B cell (primary cell): ENCODE measurements at regions not wholly inside any gene's neighbourhood (a gene's known extent, or its start where the extent isn't known, plus 50 kb on each side); places are given as distances from the start of the nearest gene placed in this dataset.

Experiments
- ATAC-seq: fragments of 200-7000 bp; cut with Tn5 transposase; one replicate; pipeline ENCODE4 v1.10.0; 2021; ENCODE audit warnings: low read depth, mild to moderate bottlenecking, moderate number of reproducible peaks, moderate library complexity
- CTCF ChIA-PET: fragments of 350-600 bp; sonication (Branson Sonifier 250); formaldehyde crosslinking; loops from one replicate; lab custom pipeline; 2021; ENCODE audit warnings: antibody characterized with exemption, inconsistent platforms; lab: Charles Lee
- POLR2A ChIA-PET: fragments of 350-600 bp; sonication (Branson Sonifier 250); formaldehyde crosslinking; loops from one replicate; lab custom pipeline; 2021; ENCODE audit warnings: antibody characterized with exemption; lab: Charles Lee
- DNase-seq: peaks from one replicate; pipeline ENCODE4 v3.0.0; 2013
- H2AFZ ChIP-seq: 2 replicates; pipeline ENCODE4 v1.6.1; 2012; ENCODE audit warnings: mild to moderate bottlenecking, low read depth, low read length; ENCODE audit not compliant: insufficient read depth, poor library complexity, severe bottlenecking
- H3K27ac ChIP-seq, 2 donors: 1 replicate in 1 of 2; 2 replicates in 1 of 2; pipeline ENCODE4 v1.5.1; 2012 to 2013; ENCODE audit warnings: low read length in 2 of 2, mild to moderate bottlenecking in 2 of 2, moderate library complexity in 1 of 2
- H3K27me3 ChIP-seq, 4 experiments: fragments of 200-600 bp in 1 of 4; sonication (generic) in 1 of 4; replicated peaks in 1 of 4; 1 replicate in 2 of 4; 2 replicates in 2 of 4; pipeline versions ENCODE4 v1.6.1 to v1.7.0; 2013 to 2016; ENCODE audit warnings: low read length in 3 of 4, mild to moderate bottlenecking in 2 of 4, mixed read lengths in 1 of 4, moderate library complexity in 1 of 4; ENCODE audit not compliant: insufficient read depth in 4 of 4, control insufficient read depth in 3 of 4; ENCODE audit errors: control extremely low read depth in 1 of 4
- H3K36me3 ChIP-seq, 2 experiments: replicated peaks in 1 of 2; 1 replicate in 1 of 2; 2 replicates in 1 of 2; pipeline versions ENCODE4 v1.6.1 to v1.7.1; 2013; ENCODE audit warnings: low read length in 1 of 2; ENCODE audit not compliant: insufficient read depth in 2 of 2, control insufficient read depth in 1 of 2; ENCODE audit errors: control extremely low read depth in 1 of 2, extremely low read depth in 1 of 2
- H3K4me1 ChIP-seq, 2 donors: fragments of 200-600 bp in 1 of 2; sonication (generic) in 1 of 2; 1 replicate in 1 of 2; 2 replicates in 1 of 2; pipeline versions ENCODE4 v1.5.1 to v1.6.1; 2013 to 2017; ENCODE audit warnings: low read length in 2 of 2; ENCODE audit not compliant: control insufficient read depth in 2 of 2, insufficient read depth in 2 of 2
- H3K4me2 ChIP-seq: replicated peaks from 2 replicates; pipeline ENCODE3; 2012; ENCODE audit warnings: mild to moderate bottlenecking, low read depth, low read length; ENCODE audit not compliant: poor library complexity, severe bottlenecking
- H3K4me3 ChIP-seq, 5 experiments: fragments of 200-600 bp in 1 of 5; sonication (generic) in 1 of 5; 1 replicate in 3 of 5; 2 replicates in 2 of 5; pipeline versions ENCODE4 v1.5.1 to v1.7.0; 2011 to 2016; ENCODE audit warnings: low read length in 4 of 5, mild to moderate bottlenecking in 4 of 5, low read depth in 2 of 5, control low read depth in 1 of 5, moderate library complexity in 1 of 5; ENCODE audit not compliant: insufficient read depth in 1 of 5; ENCODE audit errors: control extremely low read depth in 1 of 5, extremely low read depth in 1 of 5
- H3K79me2 ChIP-seq: fragments of 200-600 bp; sonication (generic); one replicate; pipeline ENCODE4 v1.6.0; 2016; ENCODE audit warnings: low read length; ENCODE audit not compliant: control insufficient read depth, insufficient read depth
- H3K9ac ChIP-seq: fragments of 200-600 bp; sonication (generic); 2 replicates; pipeline ENCODE4 v1.6.1; 2017; ENCODE audit warnings: mild to moderate bottlenecking, low read length, moderate library complexity
- H3K9me3 ChIP-seq, 3 donors: one replicate each; pipeline versions ENCODE4 v1.6.1 to v1.7.1; 2013; ENCODE audit warnings: low read length in 2 of 3; ENCODE audit not compliant: control insufficient read depth in 2 of 3, insufficient read depth in 1 of 3; ENCODE audit errors: control extremely low read depth in 1 of 3
- H4K20me1 ChIP-seq: 2 replicates; pipeline ENCODE4 v1.6.0; 2012; ENCODE audit warnings: mild to moderate bottlenecking, low read length; ENCODE audit not compliant: insufficient read depth, control insufficient read depth, poor library complexity, severe bottlenecking
- H3K27ac Mint-ChIP-seq: one replicate; pipeline ENCODE4 v1.8.0; 2021; ENCODE audit warnings: mixed read lengths
- H3K27me3 Mint-ChIP-seq: one replicate; pipeline ENCODE4 v1.8.0; 2021; ENCODE audit warnings: mixed read lengths
- H3K4me1 Mint-ChIP-seq: one replicate; pipeline ENCODE4 v1.8.0; 2021; ENCODE audit warnings: mixed read lengths
- H3K4me3 Mint-ChIP-seq: one replicate; pipeline ENCODE4 v1.8.0; 2021; ENCODE audit warnings: mixed read lengths
- H3K9me3 Mint-ChIP-seq: one replicate; pipeline ENCODE4 v1.8.0; 2022; ENCODE audit warnings: mixed read lengths; ENCODE audit not compliant: insufficient read depth
- EZH2 ChIP-seq: IDR thresholded peaks from 2 replicates; pipeline ENCODE4 v1.6.1; 2012; ENCODE audit warnings: borderline replicate concordance, low read depth, mild to moderate bottlenecking, moderate library complexity, low read length; ENCODE audit not compliant: insufficient read depth, poor library complexity, severe bottlenecking
- WGBS: methylation state at CpG from one replicate; pipeline ENCODE4 v1.1.5; 2013; ENCODE audit warnings: missing lambda C conversion rate; ENCODE audit not compliant: insufficient coverage; 5-methylcytosine and 5-hydroxymethylcytosine counted together
- intact Hi-C: fragments of 100-400 bp; cut with micrococcal nuclease; formaldehyde crosslinking; loops from one replicate; pipeline ENCODE4 v1.10.0; 2022
- TF ChIP-seq, protein P1 (sequence below): fragments of 200-600 bp; IDR thresholded peaks from one replicate; pipeline ENCODE4 v1.8.0; 2022; ENCODE audit warnings: antibody characterized with exemption, mild to moderate bottlenecking

DNA sequence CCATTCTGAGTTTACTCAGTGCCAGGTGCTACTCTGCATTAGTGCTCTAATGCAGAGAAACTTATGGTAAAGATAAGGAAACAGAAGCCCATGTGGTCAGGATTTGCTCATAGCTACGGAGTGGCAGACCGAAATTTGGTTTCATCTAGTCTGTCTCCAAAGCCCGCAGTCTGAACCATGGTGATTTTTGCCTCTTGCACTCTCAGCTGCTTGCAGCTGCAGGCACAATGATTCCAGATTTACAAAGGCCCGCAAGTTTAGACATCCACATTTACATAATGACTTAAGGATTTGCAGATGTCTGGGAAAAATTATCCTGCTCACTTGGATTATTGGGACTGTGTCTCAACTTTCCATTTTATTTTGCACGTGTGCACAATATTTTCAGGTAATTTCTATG lies 161.3 kb upstream of the KCNJ6 start:
- H3K79me2 ChIP-seq, result no peaks in the 10 kb centered on the region
- H2AFZ ChIP-seq, result no peak overlapping the region
- no peaks in the 10 kb centered on the region for H3K4me1 ChIP-seq
- CTCF ChIA-PET, result no interaction called here
- H3K4me2 ChIP-seq, result no peak overlapping the region
- H3K27me3 ChIP-seq, result no peaks in the 10 kb centered on the region
- no peak for ATAC-seq
- WGBS, result 100% methylated on average over 3 of the region's 5 CpGs
- H3K36me3 ChIP-seq, result no peaks in the 10 kb centered on the region
- peaks cover 0 to 5% (median 0%) of the 10 kb centered on the region in 3 donors for H3K9me3 ChIP-seq
- Mint-ChIP-seq H3K27ac (no peak overlapping the region), H3K4me1 (no peaks in the 10 kb centered on the region), H3K9me3 (peaks cover 8% of the 10 kb centered on the region), H3K27me3 (no peaks in the 10 kb centered on the region), H3K4me3 (no peak overlapping the region)
- intact Hi-C loops, result no loop called here
- no peak overlapping the region for H3K9ac ChIP-seq
- TF ChIP-seq, protein P1, sequence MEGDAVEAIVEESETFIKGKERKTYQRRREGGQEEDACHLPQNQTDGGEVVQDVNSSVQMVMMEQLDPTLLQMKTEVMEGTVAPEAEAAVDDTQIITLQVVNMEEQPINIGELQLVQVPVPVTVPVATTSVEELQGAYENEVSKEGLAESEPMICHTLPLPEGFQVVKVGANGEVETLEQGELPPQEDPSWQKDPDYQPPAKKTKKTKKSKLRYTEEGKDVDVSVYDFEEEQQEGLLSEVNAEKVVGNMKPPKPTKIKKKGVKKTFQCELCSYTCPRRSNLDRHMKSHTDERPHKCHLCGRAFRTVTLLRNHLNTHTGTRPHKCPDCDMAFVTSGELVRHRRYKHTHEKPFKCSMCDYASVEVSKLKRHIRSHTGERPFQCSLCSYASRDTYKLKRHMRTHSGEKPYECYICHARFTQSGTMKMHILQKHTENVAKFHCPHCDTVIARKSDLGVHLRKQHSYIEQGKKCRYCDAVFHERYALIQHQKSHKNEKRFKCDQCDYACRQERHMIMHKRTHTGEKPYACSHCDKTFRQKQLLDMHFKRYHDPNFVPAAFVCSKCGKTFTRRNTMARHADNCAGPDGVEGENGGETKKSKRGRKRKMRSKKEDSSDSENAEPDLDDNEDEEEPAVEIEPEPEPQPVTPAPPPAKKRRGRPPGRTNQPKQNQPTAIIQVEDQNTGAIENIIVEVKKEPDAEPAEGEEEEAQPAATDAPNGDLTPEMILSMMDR, result no peak
- no peak for TF ChIP-seq EZH2
- no peak for DNase-seq
- no peak overlapping the region for H3K27ac ChIP-seq
- H4K20me1 ChIP-seq, result no peaks in the 10 kb centered on the region
- no peak overlapping the region for H3K4me3 ChIP-seq
- POLR2A ChIA-PET, result no interaction called here

DNA sequence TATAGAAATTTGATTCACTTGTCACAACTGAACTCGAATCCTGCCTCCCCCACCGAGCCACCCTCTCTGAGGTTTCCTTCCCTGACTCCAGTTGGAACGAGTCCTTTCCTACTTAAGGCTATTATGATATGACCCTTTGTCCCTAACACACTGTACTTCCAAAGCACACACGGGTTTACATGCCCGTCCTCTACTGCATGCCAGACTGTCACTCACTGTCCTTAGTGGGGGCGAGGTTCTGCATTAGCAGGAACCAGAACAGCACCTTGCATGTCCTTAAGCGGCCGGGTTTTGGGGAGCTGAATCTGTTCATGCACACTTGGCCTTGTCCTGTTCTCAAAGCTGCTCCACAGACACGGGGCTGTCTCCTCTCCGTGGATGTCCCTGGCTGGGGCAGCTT lies 164.6 kb upstream of the KCNJ6 start:
- no peaks in the 10 kb centered on the region for H3K4me1 Mint-ChIP-seq
- no peaks in the 10 kb centered on the region for H3K9me3 Mint-ChIP-seq
- CTCF ChIA-PET, result no interaction called here
- Histone ChIP-seq H2AFZ (no peak overlapping the region), H4K20me1 (no peaks in the 10 kb centered on the region), H3K79me2 (no peaks in the 10 kb centered on the region), H3K27ac (no peak overlapping the region), H3K4me1 (no peaks in the 10 kb centered on the region), H3K36me3 (no peaks in the 10 kb centered on the region), H3K9ac (no peak overlapping the region), H3K9me3 (no peaks in the 10 kb centered on the region), H3K4me2 (no peak overlapping the region), H3K27me3 (no peaks in the 10 kb centered on the region), H3K4me3 (no peak overlapping the region)
- ATAC-seq (no peak), DNase-seq (no peak)
- no peak overlapping the region for H3K4me3 Mint-ChIP-seq
- WGBS, result 79% methylated on average over 10 of the region's 10 CpGs
- intact Hi-C loops, result no loop called here
- no peak for TF ChIP-seq EZH2
- TF ChIP-seq, protein P1, result no peak
- H3K27me3 Mint-ChIP-seq, result no peaks in the 10 kb centered on the region
- POLR2A ChIA-PET, result no interaction called here
- H3K27ac Mint-ChIP-seq, result no peak overlapping the region
